Middle frontal gyrus (tissue), 1 donor: ENCODE measurements at regions not wholly inside any gene's neighbourhood (a gene's known extent, or its start where the extent isn't known, plus 50 kb on each side); places are given as distances from the start of the nearest gene placed in this dataset.
"Not testable (repeated sequence)": the region's sequence is repeated elsewhere in the genome, so short reads cannot be mapped to it uniquely, and the experiment has no call there.

Experiments used
- DNase-seq: peaks from one replicate; pipeline ENCODE4 v3.0.0-alpha.2; 2015; ENCODE audit warnings: low spot score; ENCODE audit errors: extremely low spot score

GRCh38 chr12:68387338-68387737, 55.2 kb upstream of the MDM1 start:
- DNase-seq, result no peak

- no peak for DNase-seq
Measured at GRCh38 chr12:68389305-68389704, 57.1 kb upstream of the MDM1 start.

GRCh38 chr12:68391937-68392336, 59.8 kb upstream of the MDM1 start:
- DNase-seq, result no peak

- DNase-seq, result no peak
Measured at GRCh38 chr12:68392376-68392775, 60.2 kb upstream of the MDM1 start.

GRCh38 chr12:68393417-68393816, 61.3 kb upstream of the MDM1 start:
- DNase-seq, result no peak

- no peak for DNase-seq
Measured at GRCh38 chr12:68397566-68398158, 65.5 kb upstream of the MDM1 start.

- DNase-seq, result not testable (repeated sequence)
Measured at GRCh38 chr12:68398689-68399088, 66.5 kb upstream of the MDM1 start.

GRCh38 chr12:68400226-68400829, 68.2 kb upstream of the MDM1 start:
- no peak for DNase-seq

GRCh38 chr12:68402422-68402821, 70.3 kb upstream of the MDM1 start:
- DNase-seq, result no peak

- no peak for DNase-seq
Measured at GRCh38 chr12:68403296-68403695, 71.1 kb upstream of the MDM1 start.

GRCh38 chr12:68403711-68404110, 71.5 kb upstream of the MDM1 start:
- DNase-seq, result no peak

- DNase-seq, result no peak
Measured at GRCh38 chr12:68405343-68405781, 73.2 kb upstream of the MDM1 start.

GRCh38 chr12:68406134-68406576, 74.0 kb upstream of the MDM1 start:
- no peak for DNase-seq

GRCh38 chr12:68406911-68407310, 74.7 kb upstream of the MDM1 start:
- DNase-seq, result no peak

- no peak for DNase-seq
Measured at GRCh38 chr12:68410018-68410660, 78.0 kb upstream of the MDM1 start.

- DNase-seq, result no peak
Measured at GRCh38 chr12:68411371-68411770, 79.2 kb upstream of the MDM1 start.

GRCh38 chr12:68414988-68415387, 82.8 kb upstream of the MDM1 start:
- no peak for DNase-seq

- no peak for DNase-seq
Measured at GRCh38 chr12:68416350-68416749, 84.2 kb upstream of the MDM1 start.

GRCh38 chr12:68416826-68417225, 84.7 kb upstream of the MDM1 start:
- DNase-seq, result no peak

GRCh38 chr12:68418137-68418460, 85.9 kb upstream of the MDM1 start:
- DNase-seq, result no peak

- no peak for DNase-seq
Measured at GRCh38 chr12:68420225-68421010, 88.3 kb upstream of the MDM1 start.

- DNase-seq, result no peak
Measured at GRCh38 chr12:68422159-68422558, 90.0 kb upstream of the MDM1 start.
